ENCODE measurements at regions not wholly inside any gene's neighbourhood (a gene's known extent, or its start where the extent isn't known, plus 50 kb on each side); places are given as distances from the start of the nearest gene placed in this dataset.
"Not testable (repeated sequence)": the region's sequence is repeated elsewhere in the genome, so short reads cannot be mapped to it uniquely, and the experiment has no call there.

- DNase-seq, result no peak
Observed at GRCh38 chr4:148954011-148954749, 512.0 kb upstream of the NR3C2 start.

DNA sequence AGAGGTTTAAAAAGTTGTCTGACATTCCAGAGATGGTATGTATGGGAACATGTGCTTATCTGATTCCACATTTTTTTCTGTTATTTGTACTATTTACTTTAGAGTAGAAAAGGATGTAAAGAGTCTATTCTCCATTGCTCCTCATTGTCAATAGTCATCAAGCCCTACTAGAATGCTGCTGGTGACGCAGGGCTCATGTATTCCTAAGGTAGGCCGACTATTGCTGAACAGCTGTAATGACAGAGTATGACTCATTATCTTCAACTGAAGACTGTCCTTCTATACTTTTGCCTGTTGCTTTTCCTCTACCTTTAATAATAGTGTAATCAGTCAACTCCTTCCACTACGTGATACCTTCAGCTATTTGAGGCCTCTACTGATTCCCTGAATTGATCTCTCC is 509.1 kb upstream of the NR3C2 start:
- no peak for DNase-seq

GRCh38 chr4:148946271-148946670 is 504.1 kb upstream of the NR3C2 start:
- no peak for DNase-seq

- no peak for DNase-seq
Observed at GRCh38 chr4:148944839-148945219, 502.6 kb upstream of the NR3C2 start.

DNA sequence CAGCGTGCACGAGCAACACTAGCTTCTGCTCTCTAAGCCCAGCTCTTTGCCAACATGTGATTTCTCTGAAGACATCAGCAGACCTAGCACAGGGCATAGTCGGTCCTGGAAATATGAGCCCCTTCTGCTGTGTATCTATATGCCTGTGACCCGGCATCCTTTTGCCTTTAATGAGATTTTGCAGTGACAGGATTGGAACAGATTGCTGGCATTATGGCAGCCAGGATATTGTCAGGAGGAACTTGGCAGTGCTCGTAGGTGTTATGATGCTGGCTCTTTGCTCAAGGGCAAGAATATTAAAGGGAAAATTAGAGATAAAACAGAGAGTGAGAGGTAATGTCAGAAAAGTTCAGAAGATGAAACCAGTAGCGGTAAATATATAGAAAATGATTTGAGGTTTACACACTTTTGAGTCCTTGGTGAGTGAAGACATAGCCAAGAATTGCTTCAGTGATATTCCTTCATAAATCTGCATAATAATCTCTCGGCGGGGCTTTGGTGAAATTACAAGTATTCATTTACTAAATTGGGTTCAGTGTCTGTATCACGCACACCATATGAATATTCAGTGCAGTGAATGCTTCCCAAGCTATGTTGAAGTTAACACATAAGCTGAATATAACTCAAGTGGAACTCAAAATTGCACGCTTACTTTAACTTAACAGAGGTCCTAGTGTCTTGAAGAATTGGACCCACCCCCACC is 502.1 kb upstream of the NR3C2 start:
- DNase-seq, result no peak

DNA sequence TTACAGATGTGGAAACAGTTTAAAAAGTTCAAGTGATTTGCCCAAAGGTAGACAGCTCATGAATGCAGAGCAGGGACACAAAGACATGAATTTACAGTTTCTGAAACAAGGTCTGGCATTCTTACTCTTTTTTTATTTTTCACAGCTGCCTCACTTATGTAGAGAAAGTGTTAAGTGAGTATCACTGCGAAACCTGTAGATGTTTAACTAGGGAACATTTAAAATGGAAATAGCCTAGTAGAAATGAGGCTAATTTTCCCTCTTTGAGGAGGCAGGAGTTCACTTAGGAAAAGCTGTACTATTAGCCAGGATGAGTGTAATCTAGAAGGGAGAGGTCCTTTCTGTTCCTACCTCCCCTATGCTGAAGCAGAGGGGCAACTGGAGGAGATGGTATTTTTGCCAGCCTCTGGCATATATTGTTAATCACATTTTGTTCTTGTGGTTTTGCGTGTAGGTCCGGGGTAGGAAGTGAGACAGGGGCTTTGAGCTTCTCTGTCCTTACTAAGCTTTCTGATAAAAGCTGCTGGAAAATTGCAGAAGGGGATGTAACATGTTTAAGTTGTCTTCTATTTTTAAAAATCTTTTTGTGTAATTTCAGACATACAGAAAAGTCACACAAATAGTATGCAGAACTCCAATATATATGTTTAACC is 492.8 kb upstream of the NR3C2 start:
- DNase-seq, result no peak

- peak; percentile 22 for DNase-seq
Observed at GRCh38 chr4:148926276-148927260, 484.4 kb upstream of the NR3C2 start.

GRCh38 chr4:148923881-148924280 is 481.7 kb upstream of the NR3C2 start:
- DNase-seq, result no peak

GRCh38 chr4:148922497-148922896 is 480.3 kb upstream of the NR3C2 start:
- no peak for DNase-seq

GRCh38 chr4:148914734-148915133 is 472.5 kb upstream of the NR3C2 start:
- DNase-seq, result no peak

GRCh38 chr4:148914301-148914700 is 472.1 kb upstream of the NR3C2 start:
- no peak for DNase-seq

GRCh38 chr4:148903388-148903787 is 461.2 kb upstream of the NR3C2 start:
- DNase-seq, result no peak

- no peak for DNase-seq
Observed at GRCh38 chr4:148901075-148901705, 459.0 kb upstream of the NR3C2 start.

DNA sequence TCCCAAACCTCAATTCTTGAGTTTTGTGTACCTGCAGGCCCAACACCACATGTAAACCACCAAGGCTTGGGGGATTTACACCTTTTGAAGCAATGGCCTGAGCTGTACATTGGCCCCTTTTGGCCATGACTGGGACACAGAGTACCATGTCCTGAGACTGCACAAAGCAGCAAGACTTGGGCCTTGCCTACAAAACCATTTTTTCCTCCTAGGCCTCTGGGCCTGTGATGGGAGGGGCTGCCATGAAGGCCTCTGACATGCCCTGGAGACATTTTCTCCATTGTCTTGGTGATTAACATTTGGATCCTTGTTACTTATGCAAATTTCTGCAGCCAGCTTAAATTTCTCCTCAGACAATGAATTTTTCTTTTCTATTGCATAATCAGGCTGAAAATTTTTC is 455.9 kb upstream of the NR3C2 start:
- DNase-seq, result not testable (repeated sequence)

DNA sequence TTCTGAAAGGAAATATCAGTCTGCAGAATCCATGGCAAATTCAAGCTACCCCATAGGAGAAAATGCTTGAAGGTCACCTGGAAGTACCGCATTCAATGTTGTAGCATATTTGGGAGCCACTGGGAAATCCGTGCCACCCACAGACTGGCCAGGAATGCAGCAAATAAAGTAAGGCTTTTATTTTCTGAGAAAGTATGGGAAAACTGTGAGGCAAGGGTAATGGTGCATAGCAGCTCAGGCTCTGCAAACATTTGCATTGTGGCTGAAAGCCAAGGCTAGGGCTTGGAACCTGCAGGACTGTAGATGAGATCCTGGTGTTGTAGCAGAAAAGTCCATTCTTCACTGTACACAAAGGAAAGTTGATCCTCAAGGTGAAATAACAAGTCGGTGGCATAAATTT is 450.9 kb upstream of the NR3C2 start:
- no peak for DNase-seq

- DNase-seq, result no peak
Observed at GRCh38 chr4:148883891-148884290, 441.7 kb upstream of the NR3C2 start.

DNA sequence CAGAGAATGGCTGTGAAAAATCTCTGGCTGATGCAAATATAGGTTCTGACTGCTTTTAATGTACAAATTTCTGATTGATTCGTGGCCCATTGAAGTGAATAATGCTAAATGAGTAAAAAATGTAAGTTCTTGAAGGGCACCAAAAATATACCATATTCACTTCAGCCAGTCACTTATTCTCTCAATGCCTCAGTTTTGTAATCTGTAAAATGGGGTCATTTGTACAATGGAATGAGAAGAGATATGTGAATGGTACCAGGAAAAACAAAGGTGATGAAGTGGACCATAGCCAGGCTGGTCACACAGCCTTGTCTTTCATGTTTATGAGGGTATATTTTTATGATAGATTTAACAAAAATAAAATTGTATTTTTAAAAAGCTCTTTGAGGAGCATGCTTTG is 441.2 kb upstream of the NR3C2 start:
- DNase-seq, result no peak

DNA sequence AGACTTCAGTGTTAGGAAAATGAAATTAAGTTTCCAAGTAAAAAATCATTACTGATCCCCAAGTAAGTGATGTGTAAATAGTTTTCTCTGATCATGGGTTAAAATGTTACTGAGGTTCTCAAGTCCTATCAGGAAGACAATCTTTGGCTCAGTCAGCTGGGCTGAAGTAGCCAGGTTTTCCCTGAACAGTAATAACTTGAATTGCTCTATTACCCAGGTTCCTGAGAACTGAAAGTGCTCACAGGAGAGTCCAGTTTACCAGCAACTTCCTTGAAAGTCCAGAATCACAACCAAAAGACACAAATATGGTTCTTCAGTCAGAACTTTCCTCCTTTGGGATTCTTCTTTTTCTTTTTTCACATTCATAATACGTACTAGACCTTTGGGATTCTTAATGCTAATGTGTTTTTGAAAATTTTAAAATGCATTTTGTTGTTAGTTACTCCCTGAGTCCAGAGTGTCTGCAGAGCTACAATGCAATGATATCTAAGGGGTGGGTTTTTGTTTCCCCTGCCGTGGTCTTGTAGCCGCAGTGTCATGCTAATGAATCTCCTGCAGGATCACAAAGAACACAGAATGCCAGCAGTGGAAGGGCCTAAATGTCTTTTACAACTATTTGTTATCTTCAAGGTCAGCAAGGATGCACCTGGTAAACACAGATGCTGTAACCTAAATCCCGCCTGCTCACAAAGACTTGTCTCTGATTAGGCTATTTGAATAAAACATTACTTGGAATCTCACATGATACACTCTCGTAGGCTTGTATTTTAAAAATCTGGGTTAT is 439.8 kb upstream of the NR3C2 start:
- no peak for DNase-seq

- DNase-seq, result no peak
Observed at GRCh38 chr4:148874331-148874730, 432.1 kb upstream of the NR3C2 start.

DNA sequence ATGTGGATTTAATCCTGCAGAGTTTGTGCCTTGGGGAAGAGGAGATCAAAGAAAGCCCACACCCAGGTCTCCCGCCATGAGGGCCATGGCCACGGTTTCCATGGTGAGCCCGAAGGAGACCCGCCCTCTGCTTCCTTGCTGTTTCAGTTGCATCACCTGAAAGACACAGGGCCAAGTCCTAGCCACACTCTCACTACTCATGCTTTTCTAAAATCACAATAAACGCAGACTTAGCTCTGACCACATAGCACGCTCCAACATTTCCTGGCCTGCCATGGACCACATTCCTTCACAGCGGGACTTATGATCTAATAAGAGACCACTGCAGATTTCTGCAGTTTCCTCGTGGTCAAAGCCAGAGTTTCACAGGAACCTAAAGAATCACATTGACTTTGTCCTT is 426.0 kb upstream of the NR3C2 start:
- no peak for DNase-seq

DNA sequence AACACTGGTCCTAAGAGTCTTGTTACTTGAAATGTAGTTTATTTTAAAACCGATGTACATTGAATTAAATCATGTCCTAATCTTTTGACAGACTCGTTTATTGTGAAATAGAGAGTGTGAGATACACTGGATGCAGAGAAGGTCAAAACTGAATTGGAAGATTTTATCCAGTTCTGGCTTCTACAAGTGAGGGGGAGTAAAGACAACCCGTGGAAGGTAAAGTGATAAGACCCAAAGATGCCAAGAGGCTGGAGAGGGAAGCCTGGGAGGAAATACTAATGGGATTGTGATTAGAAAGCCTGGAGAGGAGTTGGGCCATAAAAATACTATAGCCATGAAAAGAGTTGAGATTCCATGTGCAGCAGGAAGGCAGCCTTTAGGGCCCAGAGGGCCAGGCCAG is 424.5 kb upstream of the NR3C2 start:
- no peak for DNase-seq
